Keratinocyte (primary cell): ENCODE measurements at regions not wholly inside any gene's neighbourhood (a gene's known extent, or its start where the extent isn't known, plus 50 kb on each side); places are given as distances from the start of the nearest gene placed in this dataset.

Experiments used
- DNase-seq: peaks from one replicate; pipeline ENCODE4 v3.0.0-alpha.2; 2011; ENCODE audit warnings: low read depth, missing footprints, low spot score
- FAIRE-seq: peaks from 2 replicates; lab custom pipeline; 2011; peaks lifted over from hg19 to GRCh38; lab: Jason Lieb, UNC
- H2AFZ ChIP-seq: 2 replicates; pipeline ENCODE4 v1.6.0; 2012; ENCODE audit warnings: low read length, control low read depth, inconsistent platforms; ENCODE audit not compliant: control insufficient read depth
- H3K27ac ChIP-seq: 2 replicates; pipeline ENCODE4 v1.5.1; 2011; ENCODE audit warnings: low read length; ENCODE audit not compliant: control insufficient read depth, insufficient read depth
- H3K27me3 ChIP-seq: 3 replicates; pipeline ENCODE4 v1.6.0; 2011; ENCODE audit warnings: low read length; ENCODE audit not compliant: control insufficient read depth, insufficient read depth; ENCODE audit errors: extremely low read depth
- H3K36me3 ChIP-seq, 2 experiments: 2 replicates in 1 of 2; 3 replicates in 1 of 2; pipeline ENCODE4 v1.5.1; 2011; ENCODE audit warnings: low read length in 2 of 2, mild to moderate bottlenecking in 1 of 2; ENCODE audit not compliant: control insufficient read depth in 2 of 2, insufficient read depth in 2 of 2; ENCODE audit errors: extremely low read depth in 1 of 2
- H3K4me1 ChIP-seq: 3 replicates; pipeline ENCODE4 v1.5.1; 2011; ENCODE audit warnings: low read length; ENCODE audit not compliant: control insufficient read depth, insufficient read depth; ENCODE audit errors: extremely low read depth
- H3K4me2 ChIP-seq: 3 replicates; pipeline ENCODE4 v1.6.0; 2011; ENCODE audit warnings: low read depth, low read length; ENCODE audit not compliant: control insufficient read depth, insufficient read depth; ENCODE audit errors: extremely low read depth
- H3K4me3 ChIP-seq, 3 experiments: fragments of 200-600 bp in 1 of 3; sonication (generic) in 1 of 3; 2 replicates in 2 of 3; 3 replicates in 1 of 3; pipeline ENCODE4 v1.5.1; 2011 to 2016; ENCODE audit warnings: low read length in 3 of 3, mild to moderate bottlenecking in 3 of 3, control low read depth in 2 of 3, inconsistent platforms in 1 of 3, low read depth in 1 of 3, mixed read lengths in 1 of 3, mixed run types in 1 of 3, moderate library complexity in 1 of 3; ENCODE audit not compliant: control insufficient read depth in 2 of 3, insufficient read depth in 2 of 3; ENCODE audit errors: extremely low read depth in 1 of 3
- H3K79me2 ChIP-seq: 2 replicates; pipeline ENCODE4 v1.6.0; 2012; ENCODE audit warnings: low read length; ENCODE audit not compliant: control insufficient read depth, insufficient read depth
- H3K9ac ChIP-seq: 3 replicates; pipeline ENCODE4 v1.6.0; 2011; ENCODE audit warnings: low read length; ENCODE audit not compliant: control insufficient read depth, insufficient read depth; ENCODE audit errors: extremely low read depth
- H3K9me1 ChIP-seq: 3 replicates; pipeline ENCODE4 v1.6.0; 2011; ENCODE audit warnings: low read length; ENCODE audit not compliant: control insufficient read depth, insufficient read depth; ENCODE audit errors: extremely low read depth
- H3K9me3 ChIP-seq: 2 replicates; pipeline ENCODE4 v1.5.1; 2012; ENCODE audit warnings: low read depth, low read length; ENCODE audit not compliant: control insufficient read depth
- H4K20me1 ChIP-seq: 3 replicates; pipeline ENCODE4 v1.6.0; 2011; ENCODE audit warnings: low read length; ENCODE audit not compliant: control insufficient read depth, insufficient read depth; ENCODE audit errors: extremely low read depth
- EZH2 ChIP-seq: IDR thresholded peaks from one replicate; pipeline ENCODE4 v1.6.1; 2012; ENCODE audit warnings: inconsistent platforms, mild to moderate bottlenecking, low read length, moderate library complexity
- dilution Hi-C: fragments of 300-500 bp; cut with MboI; formaldehyde crosslinking; loops from one replicate; pipeline ENCODE4 v1.7.0; 2020; ENCODE audit warnings: low sequenced_read_pairs; ENCODE audit not compliant: extremely low pct_ligation_motif_present
- TF ChIP-seq, protein P1 (sequence below), 3 experiments: IDR thresholded peaks in 1 of 3; conservative IDR thresholded peaks in 1 of 3; optimal IDR thresholded peaks in 1 of 3; 2 replicates in 2 of 3; 3 replicates in 1 of 3; pipeline versions ENCODE3 to v1.5.1; 2011; ENCODE audit warnings: low read length in 3 of 3, mild to moderate bottlenecking in 3 of 3, moderate library complexity in 2 of 3, control low read depth in 1 of 3, inconsistent platforms in 1 of 3; ENCODE audit not compliant: insufficient read depth in 2 of 3; ENCODE audit errors: extremely low read depth in 1 of 3

DNA sequence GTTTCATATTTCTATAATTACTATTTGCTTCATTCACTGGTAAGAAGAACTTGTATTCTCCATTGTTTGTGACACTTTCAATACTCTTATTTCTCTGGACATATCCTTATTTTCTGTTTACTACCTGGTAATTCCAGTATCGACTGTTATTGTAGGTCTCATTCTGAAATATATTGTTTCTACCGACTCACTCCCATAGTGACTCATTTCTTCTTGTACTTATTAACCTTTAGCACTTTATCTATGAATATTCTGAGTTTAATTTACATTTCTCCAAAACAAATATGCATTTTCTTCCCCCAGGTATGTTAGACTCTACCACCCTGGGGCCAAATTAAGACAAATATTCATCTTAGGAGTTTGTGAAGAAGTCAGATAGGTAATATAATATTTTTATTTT is 164.5 kb upstream of the BTBD3 start:
- H3K4me1 ChIP-seq = no peaks in the 10 kb centered on the region
- H3K27ac ChIP-seq = no peak overlapping the region
- no peaks in the 10 kb centered on the region for H3K36me3 ChIP-seq
- no peak for DNase-seq
- no peak overlapping the region for H2AFZ ChIP-seq
- TF ChIP-seq, protein P1, sequence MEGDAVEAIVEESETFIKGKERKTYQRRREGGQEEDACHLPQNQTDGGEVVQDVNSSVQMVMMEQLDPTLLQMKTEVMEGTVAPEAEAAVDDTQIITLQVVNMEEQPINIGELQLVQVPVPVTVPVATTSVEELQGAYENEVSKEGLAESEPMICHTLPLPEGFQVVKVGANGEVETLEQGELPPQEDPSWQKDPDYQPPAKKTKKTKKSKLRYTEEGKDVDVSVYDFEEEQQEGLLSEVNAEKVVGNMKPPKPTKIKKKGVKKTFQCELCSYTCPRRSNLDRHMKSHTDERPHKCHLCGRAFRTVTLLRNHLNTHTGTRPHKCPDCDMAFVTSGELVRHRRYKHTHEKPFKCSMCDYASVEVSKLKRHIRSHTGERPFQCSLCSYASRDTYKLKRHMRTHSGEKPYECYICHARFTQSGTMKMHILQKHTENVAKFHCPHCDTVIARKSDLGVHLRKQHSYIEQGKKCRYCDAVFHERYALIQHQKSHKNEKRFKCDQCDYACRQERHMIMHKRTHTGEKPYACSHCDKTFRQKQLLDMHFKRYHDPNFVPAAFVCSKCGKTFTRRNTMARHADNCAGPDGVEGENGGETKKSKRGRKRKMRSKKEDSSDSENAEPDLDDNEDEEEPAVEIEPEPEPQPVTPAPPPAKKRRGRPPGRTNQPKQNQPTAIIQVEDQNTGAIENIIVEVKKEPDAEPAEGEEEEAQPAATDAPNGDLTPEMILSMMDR (optimal IDR thresholded peaks at IDR 0.05 in 1 of 3, IDR thresholded peaks at IDR 0.05 in 1 of 3, conservative IDR thresholded peaks at IDR 0.05 in 1 of 3; ENCODE audit: extremely low read depth in 1 of 3, insufficient read depth in 2 of 3, low read length in 3 of 3) = no peak
- no peak for TF ChIP-seq EZH2
- no peak for FAIRE-seq
- H3K9me3 ChIP-seq = no peaks in the 10 kb centered on the region
- no peak overlapping the region for H3K4me3 ChIP-seq
- no peaks in the 10 kb centered on the region for H3K79me2 ChIP-seq
- H3K4me2 ChIP-seq = no peak overlapping the region
- H3K27me3 ChIP-seq = no peaks in the 10 kb centered on the region
- H4K20me1 ChIP-seq = no peaks in the 10 kb centered on the region
- no peaks in the 10 kb centered on the region for H3K9me1 ChIP-seq
- no peak overlapping the region for H3K9ac ChIP-seq
- dilution Hi-C loops = no loop called here

DNA sequence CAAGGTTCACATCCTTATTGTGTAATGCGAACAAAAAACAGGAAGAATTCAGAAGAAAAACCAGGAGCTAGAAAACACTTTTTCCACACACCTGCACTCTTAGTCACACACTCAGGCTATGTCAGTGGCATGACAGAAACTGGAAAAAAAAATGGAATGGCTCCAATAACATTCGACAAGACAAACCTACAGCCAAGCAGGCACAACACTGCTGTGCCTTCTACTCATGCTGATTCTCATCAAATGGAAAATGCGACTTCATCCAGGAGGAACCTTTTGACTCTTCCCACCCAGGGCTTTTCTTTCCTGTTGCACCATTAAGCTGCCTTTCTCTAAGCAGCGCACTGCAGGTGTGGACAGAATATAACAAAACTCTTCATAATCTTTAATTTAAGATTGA is 163.2 kb upstream of the BTBD3 start:
- Histone ChIP-seq H2AFZ (no peak overlapping the region), H3K27me3 (no peaks in the 10 kb centered on the region), H3K9ac (no peak overlapping the region), H3K9me1 (no peaks in the 10 kb centered on the region), H3K36me3 (no peaks in the 10 kb centered on the region), H3K9me3 (no peaks in the 10 kb centered on the region), H3K79me2 (no peaks in the 10 kb centered on the region), H4K20me1 (no peaks in the 10 kb centered on the region), H3K4me1 (no peaks in the 10 kb centered on the region), H3K4me3 (no peak overlapping the region), H3K4me2 (no peak overlapping the region), H3K27ac (no peak overlapping the region)
- dilution Hi-C loops = no loop called here
- FAIRE-seq (no peak), DNase-seq (no peak)
- no peak for TF ChIP-seq EZH2
- TF ChIP-seq, protein P1 (optimal IDR thresholded peaks at IDR 0.05 in 1 of 3, IDR thresholded peaks at IDR 0.05 in 1 of 3, conservative IDR thresholded peaks at IDR 0.05 in 1 of 3; ENCODE audit: extremely low read depth in 1 of 3, insufficient read depth in 2 of 3, low read length in 3 of 3) = no peak
